NCI-H524 (cell line): ENCODE measurements at regions not wholly inside any gene's neighbourhood (a gene's known extent, or its start where the extent isn't known, plus 50 kb on each side); places are given as distances from the start of the nearest gene placed in this dataset.

ENCODE experiments used
- DNase-seq, 2 experiments: peaks; one replicate each; lab custom pipeline; 2025; lab: John Stamatoyannopoulos, UW

DNA sequence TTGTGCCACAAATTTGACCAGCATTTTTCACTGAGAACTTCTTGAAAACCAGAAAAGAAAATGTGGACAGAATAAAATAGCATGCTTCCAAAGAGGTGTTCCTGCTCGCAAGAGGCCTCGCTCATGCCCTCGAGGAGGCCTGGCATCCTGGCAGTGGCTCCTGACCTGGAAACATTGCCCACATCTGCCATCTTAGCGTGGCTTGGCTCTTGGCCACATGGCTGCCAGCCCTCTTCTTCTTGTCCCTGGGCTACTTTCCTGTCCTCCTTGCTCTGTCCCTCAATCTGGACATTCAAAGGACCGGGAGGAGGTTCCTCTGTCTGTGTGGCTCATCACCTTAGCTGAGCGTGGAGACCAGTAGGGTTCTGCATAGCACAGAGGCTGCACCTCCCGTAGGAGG lies 131.6 kb upstream of the TMEM72 start:
- DNase-seq, result no peak

DNA sequence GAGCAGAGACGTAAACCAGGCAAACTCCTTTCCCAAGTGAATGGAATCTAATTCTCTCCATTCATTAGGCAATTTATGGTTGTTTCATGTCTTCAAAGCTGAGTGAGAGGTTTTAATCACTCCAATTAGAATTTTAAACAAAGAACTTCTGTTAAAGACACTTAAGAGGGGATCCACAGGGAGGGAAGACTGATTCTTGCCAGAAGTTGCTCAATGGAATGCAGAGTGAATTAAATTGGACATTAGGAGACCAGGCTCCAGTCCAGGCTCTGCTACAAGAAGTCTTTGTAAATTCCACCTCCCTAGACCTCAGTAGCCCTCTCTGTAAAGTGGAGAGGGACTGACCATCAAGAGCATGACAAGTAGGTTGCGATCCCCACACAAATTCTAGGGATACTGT lies 130.7 kb upstream of the TMEM72 start:
- DNase-seq, result no peak

DNA sequence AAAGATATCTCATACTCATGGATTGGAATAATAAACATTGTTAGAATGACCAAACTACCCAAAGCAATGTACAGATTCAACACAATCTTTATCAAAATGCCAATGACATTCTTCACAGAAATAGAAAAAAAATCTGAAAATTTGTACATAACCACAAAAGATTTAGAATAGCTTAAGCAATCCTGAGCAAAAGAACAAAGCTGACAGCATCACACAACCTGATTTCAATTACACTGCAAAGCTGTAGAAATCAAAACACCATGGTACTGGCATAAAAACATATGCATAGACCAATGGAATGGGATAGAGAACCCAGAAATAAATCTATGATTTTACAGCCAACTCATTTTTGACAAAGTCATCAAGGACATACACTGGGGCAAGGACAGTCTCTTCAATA lies 130.0 kb upstream of the TMEM72 start:
- DNase-seq, result no peak

DNA sequence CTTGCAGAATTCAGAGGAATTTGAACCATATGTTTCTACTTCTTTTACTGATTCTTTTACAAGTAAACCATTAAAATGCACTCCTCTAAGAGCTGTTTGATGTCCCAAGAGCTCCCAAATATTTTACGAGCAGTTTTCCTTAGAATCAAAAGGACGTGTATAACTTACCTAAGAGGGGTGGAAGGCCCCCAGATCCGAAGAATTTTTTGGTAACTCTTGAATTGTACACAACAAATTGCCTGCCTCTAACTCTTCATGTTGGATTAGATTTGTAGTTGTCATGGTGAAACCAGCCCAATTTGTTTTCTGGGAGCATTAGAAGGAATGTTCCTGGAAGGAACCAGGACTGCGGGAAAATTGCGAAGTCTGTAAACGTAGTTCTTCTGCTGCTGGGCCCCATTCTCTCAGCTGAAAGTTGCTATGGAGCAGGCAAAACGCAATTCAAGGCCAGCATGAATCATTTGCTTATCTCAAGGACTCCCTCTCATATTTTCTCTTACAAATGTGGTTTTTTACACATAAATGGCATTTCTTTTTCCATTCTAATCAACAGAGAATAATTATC lies 124.8 kb upstream of the TMEM72 start:
- DNase-seq, result no peak

DNA sequence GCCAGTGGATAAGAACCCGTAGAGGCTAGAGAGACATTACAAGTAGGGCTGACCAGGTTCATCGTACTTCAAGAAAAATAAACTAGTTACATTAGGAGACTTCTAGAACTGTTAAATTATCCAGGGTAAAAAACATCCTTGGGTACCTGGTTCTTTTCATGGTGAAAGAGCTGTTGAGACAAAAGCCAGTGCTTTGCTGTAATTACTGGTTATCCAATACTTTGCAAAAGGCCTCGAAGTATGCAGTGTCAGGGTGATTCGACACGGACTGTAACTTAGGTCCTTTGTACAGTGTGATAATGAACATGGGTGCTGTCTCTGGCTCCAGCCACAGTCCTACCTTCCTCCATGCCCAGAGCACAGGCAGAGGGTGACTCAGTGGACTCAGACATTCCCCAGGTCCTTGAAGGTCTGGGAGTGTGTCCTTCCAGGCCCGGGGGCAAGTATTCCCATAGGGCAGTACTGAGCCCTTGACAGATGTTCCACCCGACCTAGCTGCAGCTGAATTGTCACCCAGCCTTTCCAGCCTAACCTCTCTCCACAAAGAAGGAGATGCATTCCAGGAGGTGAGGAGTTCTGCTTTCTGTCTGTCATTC lies 123.6 kb upstream of the TMEM72 start:
- no peak for DNase-seq

DNA sequence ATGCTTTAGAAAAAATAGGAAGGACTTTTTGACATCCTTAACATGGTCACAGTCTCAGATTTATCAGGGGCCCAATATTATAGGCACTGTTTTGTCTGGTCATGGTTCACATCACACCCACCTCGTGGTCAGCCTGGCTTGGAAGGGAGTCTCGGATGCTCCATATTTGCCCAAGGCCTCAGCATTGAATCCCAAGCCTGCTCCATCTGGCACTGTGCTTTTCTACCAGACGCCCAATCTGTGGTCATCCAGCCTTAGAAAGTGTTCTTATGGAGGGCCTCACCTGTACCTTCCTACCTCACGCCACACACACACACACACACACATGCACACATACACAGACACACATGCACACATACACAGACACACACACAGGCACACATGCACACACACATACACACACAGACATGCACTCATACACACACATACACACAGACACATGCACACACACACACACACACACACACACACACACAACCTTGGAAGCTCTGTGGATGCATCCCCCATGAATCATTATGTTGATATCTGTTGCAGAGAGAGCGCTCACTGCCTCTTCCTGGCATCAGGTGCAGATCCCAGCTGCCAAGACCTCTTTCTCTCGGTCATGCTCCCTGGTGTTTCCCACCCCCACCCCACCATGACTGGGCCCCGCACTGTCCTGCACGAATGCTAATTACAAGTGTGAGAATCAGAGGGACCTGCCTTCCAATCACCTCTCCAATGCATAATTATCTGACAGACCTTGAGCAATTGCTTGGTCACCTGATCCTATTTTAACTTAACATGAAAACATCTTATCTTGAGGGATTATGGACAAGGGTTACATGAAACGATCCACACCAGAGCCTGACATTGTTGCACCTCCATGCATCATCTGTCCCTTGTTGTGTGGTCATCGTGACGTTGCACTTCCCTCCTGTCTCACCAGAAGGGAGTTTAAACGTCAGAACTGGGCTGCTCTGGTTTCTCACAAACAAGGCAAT lies 122.7 kb upstream of the TMEM72 start:
- DNase-seq, result no peak

DNA sequence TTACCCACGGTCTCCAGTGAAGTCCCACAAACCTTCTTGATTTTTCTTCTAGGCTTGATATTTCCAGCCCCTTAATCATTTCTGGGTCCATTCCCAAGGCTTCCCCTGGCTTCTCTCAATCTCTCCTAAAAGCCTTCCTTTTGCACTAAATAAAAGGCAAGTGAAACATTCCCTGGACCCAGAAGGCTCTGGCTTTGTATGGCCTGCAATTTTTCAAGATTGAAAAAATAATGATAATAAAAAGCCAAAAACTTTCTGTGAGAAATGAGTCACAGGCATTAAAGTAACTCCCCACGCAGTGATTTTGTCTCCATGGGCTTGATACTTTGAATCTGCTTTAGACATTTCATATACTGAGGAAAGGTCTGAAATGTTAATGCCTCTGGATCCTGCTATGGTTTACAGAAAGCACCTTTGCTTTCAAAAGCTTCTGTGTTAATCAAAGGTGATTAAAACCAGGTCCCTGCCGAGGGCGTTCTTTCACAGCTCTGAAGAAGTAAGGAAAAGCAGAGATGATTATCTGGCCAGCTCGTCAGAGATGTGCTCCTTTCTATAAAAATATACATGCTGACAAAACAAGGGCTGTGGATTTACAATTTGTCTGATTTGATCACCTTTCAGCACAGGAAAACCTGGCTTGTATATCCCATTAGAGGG lies 118.9 kb upstream of the TMEM72 start:
- no peak for DNase-seq

DNA sequence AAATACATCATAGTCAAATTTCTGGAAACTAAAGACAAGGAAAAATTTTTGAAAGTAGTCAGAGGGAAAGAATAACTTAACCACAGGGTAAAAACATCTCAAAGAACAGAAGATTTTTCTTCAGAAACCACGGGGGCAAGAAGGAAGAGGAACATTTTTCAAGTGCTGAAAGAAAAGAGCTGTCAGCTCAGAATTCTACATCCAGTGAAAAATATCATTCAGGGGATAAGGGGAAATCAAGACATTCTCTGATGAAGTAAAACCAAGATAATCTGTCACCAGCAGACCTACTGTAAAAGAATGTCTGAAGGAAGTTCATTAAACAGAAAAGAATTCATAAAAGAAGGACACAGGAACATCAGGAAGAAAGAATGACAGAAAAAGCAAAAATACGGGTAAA lies 111.2 kb upstream of the TMEM72 start:
- DNase-seq, result no peak

DNA sequence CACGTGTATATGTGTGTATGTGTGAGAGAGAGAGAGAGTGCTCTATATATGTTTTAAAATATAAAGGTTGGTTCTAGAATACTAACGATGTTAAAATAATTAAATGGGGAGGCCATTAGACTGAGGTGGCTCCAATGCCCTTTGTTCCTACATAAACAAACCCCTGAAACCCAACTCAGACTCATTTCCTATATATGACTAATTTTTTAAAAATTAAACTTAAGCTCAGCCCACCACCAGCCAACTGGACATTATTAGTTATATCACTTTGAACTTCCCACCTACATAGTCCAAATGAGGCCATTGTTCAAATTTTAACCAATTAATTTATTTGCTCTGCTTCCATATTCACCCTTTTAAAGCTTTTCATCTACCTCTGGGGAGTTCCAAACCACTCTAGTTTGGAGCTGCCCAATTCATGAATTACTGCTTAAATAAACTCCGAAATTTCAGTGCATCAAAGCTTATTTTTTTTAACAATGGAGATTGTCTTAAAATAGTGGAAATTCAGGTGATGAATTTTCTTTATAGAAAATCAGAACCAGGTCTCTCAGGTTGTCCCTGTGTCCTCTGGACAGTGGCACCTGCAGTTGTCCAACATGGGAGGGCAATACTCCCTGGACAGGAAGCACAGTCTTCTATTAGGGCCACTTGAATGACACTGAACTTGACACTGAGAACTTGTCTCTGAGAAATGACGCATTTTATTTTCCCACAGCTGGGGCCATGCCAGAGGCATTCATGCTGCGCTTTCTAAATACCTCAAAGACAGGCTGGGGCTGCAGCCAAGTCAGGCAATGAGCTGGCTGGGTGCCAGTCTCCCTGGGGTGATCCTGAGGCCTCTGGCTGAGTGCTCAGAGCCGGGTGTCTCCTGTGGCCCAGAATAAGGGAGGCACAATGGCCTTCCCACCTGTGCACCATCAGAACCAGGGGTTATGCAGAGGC lies 109.5 kb upstream of the TMEM72 start:
- peak in 1 of 2 experiments; percentile 1 for DNase-seq

DNA sequence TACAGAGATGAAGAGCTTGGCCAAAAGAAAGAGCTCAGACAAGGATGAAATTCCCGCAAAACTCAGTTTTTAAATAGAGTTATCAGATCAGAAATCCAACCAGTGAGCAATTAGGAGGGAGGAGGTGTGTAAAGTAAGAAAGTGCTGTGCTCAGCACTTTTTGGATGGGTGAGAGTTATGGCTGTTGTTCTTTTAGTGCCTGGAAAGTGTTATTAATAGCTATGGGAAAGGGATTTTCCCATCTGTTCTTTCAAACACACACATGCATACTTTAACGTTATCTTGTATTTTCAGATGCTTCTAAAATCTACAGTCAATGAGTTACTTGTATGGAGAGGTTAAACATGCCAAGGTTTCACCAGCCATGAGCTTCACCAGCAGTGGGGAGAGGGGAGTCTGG lies 107.3 kb upstream of the TMEM72 start:
- no peak for DNase-seq

DNA sequence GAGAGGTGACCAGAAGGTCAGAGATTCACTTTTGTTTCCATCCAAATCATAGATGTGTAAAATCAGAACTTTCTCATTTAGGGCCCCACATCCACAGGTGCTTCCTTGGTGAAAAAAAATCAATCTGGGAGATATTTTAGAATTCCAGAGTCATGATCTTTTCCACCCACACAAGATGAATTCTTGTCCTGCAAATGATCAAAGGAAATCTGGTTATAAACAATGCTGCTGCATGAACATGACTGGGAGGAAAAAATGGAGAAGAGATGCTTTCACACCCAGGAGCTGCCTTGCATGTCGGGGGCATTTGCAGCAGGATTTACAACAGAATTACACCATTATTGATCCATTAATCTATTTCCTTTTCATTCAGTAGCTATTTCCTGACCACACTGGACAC lies 106.5 kb upstream of the TMEM72 start:
- no peak for DNase-seq

DNA sequence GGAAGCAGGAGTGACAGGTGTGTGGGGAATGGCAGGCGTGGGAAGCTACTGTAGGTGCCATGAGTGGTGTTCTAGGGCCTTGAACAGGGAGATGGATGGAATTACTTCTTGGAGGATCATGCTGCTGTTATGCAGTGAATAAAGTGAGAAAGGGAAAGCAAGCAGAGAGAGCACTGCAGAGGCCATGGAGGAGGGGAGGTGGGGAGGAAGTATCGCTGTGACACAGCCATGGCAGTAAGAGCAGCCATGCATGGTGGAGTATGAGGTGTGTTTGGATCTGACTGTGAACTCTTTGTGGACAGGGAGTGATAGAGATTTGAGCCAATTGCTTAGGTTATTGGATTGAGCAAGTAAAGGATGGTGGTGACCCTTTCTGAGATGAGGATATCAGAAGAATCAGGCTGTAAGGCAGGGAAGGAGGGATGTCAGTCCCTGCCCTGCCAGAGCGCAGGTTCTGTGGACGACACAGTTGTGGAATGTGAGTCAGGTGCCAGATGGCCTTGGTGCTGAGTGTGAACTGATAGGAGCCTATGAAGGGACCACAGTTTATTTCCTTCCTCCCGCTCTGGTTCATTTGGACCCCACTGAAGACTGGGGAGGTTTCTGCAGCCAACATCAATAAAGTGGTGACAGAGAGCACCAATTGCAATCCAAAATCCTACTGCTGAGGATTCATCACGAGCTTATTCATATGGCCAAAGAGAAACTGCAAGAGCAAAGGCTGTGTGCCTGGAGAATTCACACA lies 105.5 kb upstream of the TMEM72 start:
- DNase-seq, result no peak

DNA sequence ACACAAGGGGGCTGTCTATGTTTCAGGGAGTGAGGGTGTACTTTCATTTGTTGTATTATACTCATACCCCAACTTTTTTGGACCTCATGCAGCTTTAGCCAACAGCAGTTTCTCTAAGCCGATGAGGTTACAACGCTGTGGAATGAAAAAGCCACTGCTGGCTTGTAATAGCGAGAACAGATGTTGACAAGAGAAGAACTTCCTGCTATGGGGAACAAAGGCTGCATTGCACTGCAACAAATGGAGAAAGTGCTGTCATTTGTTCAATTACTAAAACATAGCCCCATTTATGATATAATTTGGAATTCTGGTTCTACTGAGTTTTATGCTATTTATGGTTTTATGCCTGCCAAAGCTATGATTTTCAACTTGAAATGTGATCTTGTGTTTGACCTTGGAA lies 104.2 kb upstream of the TMEM72 start:
- DNase-seq, result no peak

DNA sequence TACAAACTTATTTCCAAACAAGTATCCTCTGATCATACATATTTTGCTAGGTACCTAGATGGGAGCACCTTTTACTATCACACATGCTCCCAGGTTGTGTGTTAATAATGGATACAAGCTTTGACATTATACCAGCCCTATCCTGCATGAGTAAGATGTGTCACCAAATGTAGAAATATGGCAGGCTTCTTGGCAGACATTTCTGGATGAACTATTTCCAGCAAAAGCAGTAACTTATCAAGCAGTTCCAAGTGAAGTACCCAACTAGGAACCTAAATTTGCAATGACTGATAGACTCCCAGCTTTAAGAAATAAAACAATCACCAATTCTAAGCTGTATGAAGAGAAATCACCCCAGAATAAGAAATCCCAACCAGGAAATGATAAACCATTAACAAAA lies 103.7 kb upstream of the TMEM72 start:
- DNase-seq, result no peak

DNA sequence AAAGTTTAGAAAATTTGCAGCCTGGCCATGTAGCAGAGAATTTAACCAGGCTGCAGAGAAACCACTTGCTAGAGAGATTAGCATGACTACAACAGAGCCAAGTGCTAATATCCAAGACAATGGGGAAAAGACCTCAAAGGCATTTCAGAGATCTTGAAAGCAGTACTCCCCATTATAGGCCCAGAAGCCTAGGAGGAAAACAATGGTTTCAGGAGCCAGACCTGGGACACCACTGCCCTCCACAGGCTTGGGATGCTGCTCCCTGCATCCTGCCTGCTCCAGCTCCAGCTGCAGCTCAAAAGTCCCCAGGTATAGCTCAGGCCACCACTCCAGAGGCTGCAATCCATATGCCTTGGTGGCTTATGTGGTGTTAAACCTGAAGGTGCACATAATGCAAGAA lies 101.5 kb upstream of the TMEM72 start:
- DNase-seq, result no peak

DNA sequence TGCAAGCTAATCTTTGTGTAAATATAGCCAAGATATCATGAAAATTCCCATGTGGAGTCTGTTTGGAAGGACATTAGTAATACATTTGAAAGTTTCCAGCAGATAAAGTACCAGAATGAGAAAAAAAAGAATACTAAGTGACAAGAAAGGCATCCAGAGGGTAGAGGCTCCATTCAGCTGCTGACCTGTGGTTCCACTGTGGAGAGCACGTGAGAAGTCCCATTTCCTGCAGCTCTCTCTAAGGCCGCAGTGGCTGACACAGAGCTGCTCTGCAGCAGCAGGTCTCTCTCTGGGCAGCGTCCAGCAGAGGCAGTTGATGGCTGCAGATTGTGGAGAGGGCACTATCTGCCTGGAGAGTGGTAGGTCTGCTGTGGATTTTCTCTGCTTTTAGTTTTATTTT lies 100.1 kb upstream of the TMEM72 start:
- no peak for DNase-seq

DNA sequence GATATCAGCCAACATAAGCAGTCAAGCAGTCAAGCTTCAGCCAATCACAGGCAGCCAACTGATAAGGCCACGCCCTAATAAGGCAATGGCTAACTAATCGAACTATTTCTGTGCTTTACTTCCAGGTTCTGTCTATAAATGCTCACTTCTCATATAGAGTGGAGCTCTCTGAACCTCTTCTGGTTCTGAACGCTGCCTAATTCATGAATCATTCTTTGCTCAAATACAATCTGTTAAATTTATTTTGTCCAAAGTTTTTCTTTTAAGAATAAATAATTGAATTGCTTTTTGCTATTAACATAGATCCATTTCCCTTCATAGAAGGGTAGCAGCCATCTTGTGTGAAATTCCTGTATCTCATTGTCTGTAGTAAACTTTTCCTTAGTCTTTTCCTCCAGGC lies 97.9 kb upstream of the TMEM72 start:
- DNase-seq, result no peak

DNA sequence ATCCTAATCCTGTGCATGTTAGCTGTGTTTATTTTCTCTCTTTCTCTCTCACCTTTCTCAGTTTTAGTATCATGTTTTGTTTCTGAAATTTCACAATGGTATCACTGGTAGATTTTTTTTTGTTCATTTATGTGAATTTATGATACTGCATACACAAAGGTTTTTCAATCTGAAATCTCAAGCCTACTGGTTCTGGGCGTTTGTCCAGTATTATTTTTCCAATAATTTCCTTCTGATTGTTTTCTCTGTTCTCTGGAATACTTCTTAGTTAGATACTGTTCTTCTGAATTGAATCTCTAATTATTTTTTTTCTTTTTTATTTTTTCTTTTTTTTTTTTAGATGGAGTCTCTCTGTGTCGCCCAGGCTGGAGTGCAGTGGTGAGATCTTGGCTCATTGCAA lies 96.2 kb upstream of the TMEM72 start:
- no peak for DNase-seq

DNA sequence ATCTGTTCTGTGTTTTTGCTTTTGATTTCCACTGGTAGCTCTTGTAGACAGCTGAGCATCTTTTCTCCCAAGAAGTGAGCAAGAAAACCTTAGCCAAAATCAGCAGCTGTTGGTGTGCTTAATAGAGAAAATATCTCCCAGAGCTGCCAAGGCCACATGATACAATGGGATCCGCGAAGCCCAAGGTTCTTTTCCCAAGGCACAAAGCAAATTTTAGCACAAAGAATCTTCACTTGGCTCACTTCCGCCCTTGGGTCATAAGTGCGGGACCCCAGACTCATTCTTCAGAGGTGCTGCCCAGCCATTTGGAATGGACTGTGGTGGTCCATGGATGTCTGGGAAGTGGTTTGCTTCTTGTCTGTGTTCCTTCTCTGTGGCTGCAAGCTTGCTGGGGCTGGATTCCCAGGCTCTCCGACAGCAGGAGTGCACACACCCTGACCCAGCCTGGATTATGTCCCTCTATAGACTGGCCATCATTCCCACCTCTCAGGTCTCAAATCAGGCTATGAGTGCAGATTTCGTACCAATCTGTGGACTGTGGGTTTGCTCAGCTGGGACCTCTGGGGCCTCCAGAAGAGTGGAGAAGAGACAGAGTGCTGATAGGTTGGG lies 93.0 kb upstream of the TMEM72 start:
- DNase-seq, result no peak

DNA sequence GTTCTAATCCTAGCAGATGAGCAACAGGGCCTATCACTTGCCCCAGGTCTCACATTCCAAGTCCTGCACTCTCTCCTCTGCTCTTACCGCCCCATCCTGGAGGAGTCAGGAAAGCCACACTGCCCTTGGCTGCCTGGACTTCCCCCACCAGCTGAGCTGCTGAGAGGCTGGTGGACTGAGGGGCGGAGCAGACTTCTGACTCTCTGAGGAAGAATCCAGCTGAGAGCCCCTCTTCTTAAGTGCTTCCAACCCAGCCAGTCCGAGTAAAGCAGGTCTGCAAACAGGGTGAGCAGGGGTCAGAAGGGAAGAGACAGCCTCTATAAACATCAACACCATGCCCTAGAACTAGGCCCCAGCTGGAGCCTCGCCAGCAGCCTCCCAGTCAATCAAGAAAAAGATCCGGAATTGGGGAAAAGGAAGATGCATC lies 92.4 kb upstream of the TMEM72 start:
- DNase-seq, result no peak
